Sigmoid colon (tissue), 6 donors: ENCODE measurements at regions not wholly inside any gene's neighbourhood (a gene's known extent, or its start where the extent isn't known, plus 50 kb on each side); places are given as distances from the start of the nearest gene placed in this dataset.
A peak's percentile ranks its signal among the peaks of the same experiment; 100 is the strongest.
"Not testable (repeated sequence)": the region's sequence is repeated elsewhere in the genome, so short reads cannot be mapped to it uniquely, and the experiment has no call there.

Experiments
- DNase-seq: peaks from one replicate; pipeline ENCODE4 v3.0.0-alpha.2; 2019
- H3K27ac ChIP-seq, 4 donors: fragments of 200-600 bp; sonication (generic); one replicate each; pipeline ENCODE4 v1.5.1; 2016 to 2019; ENCODE audit warnings: mild to moderate bottlenecking in 1 of 4
- H3K27me3 ChIP-seq, 3 donors: fragments of 200-600 bp; sonication (generic); one replicate each; pipeline ENCODE4 v1.5.1; 2019; ENCODE audit warnings: mild to moderate bottlenecking in 1 of 3
- H3K36me3 ChIP-seq, 4 donors: fragments of 200-600 bp; sonication (generic); one replicate each; pipeline ENCODE4 v1.5.1; 2016 to 2019
- H3K4me1 ChIP-seq, 4 donors: fragments of 200-600 bp; sonication (generic); one replicate each; pipeline ENCODE4 v1.5.1; 2017 to 2019
- H3K4me3 ChIP-seq, 4 donors: fragments of 200-600 bp; sonication (generic); one replicate each; pipeline ENCODE4 v1.5.1; 2017 to 2019; ENCODE audit warnings: mild to moderate bottlenecking in 2 of 4, moderate library complexity in 1 of 4
- H3K9me3 ChIP-seq, 4 donors: fragments of 200-600 bp in 3 of 4; sonication (generic) in 3 of 4; one replicate each; pipeline versions ENCODE4 v1.5.1 to v1.6.1; 2013 to 2019
- CTCF ChIP-seq, 4 experiments: fragments of 450-650 bp in 3 of 4; fragments of 200-600 bp in 1 of 4; IDR thresholded peaks; one replicate each; pipeline ENCODE4 v1.5.1; 2016 to 2019; ENCODE audit warnings: antibody characterized with exemption in 4 of 4, mild to moderate bottlenecking in 3 of 4, moderate library complexity in 2 of 4
- EP300 ChIP-seq, 4 donors: sonication (generic); formaldehyde crosslinking; IDR thresholded peaks; one replicate each; pipeline ENCODE4 v1.6.1; 2017; ENCODE audit warnings: antibody characterized with exemption in 4 of 4
- POLR2A ChIP-seq, 2 donors: fragments of 450-650 bp; IDR thresholded peaks; one replicate each; pipeline ENCODE4 v1.6.1; 2016; ENCODE audit warnings: antibody characterized with exemption in 2 of 2, mild to moderate bottlenecking in 2 of 2, moderate library complexity in 2 of 2
- POLR2AphosphoS5 ChIP-seq, 4 donors: sonication (generic); formaldehyde crosslinking; IDR thresholded peaks; one replicate each; pipeline ENCODE4 v1.6.1; 2017; ENCODE audit warnings: antibody characterized with exemption in 4 of 4
- WGBS, 2 donors: extraction: QIAGEN DNeasy Blood & Tissue Kit; methylation state at CpG; one replicate each; pipeline ENCODE4 v1.1.7; 2013; 5-methylcytosine and 5-hydroxymethylcytosine counted together
- intact Hi-C: fragments of 100-400 bp; cut with DNase I; formaldehyde crosslinking; loops from one replicate; pipeline ENCODE4 v1.15.1; 2023
- donor health status: healthy with polysubstance abuse.
- donor health status: healthy.

DNA sequence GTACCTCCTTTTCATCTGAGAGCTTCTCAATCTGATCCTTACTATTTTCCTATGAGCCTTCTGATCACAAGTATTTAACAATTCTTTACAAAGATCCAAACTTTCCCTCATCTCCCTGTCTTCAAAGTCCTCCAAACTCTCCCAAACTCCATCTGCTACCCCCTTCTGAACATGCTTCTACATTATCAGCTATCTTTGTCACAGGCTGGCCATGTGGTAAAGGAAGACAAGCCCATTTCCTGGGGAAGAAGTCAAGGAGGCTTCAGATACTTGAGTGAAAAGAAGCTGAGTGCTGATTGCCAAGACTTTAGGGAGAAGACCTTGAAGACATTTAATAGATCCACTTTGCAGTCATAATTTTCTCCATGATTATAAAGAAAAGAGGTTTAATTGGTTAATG, 231.4 kb downstream of the CWH43 start:
- DNase-seq = no peak
- TF ChIP-seq EP300 (IDR thresholded peaks at IDR 0.05) (no peak), POLR2A (IDR thresholded peaks at IDR 0.05) (no peak)
- H3K9me3 ChIP-seq = peaks cover 0 to 10% (median 0%) of the 10 kb centered on the region in 4 donors
- no peak overlapping the region for H3K4me3 ChIP-seq
- no peak overlapping the region for H3K27ac ChIP-seq
- H3K4me1 ChIP-seq = no peaks in the 10 kb centered on the region
- intact Hi-C loops = no loop called here
- H3K27me3 ChIP-seq = no peaks in the 10 kb centered on the region
- H3K36me3 ChIP-seq = no peaks in the 10 kb centered on the region

GRCh38 chr4:49218094-49218493, 232.0 kb downstream of the CWH43 start:
- H3K27me3 ChIP-seq, intact Hi-C loops, H3K27ac ChIP-seq, H3K9me3 ChIP-seq, H3K4me3 ChIP-seq, DNase-seq, H3K4me1 ChIP-seq, H3K36me3 ChIP-seq: not testable (repeated sequence)
- 70% methylated on average over 3 of the region's 3 CpGs for WGBS, 2 donors

- H3K4me3 ChIP-seq, H3K36me3 ChIP-seq, H3K4me1 ChIP-seq, DNase-seq, H3K27ac ChIP-seq, intact Hi-C loops, H3K27me3 ChIP-seq, H3K9me3 ChIP-seq: not testable (repeated sequence)
These were observed 232.9 kb downstream of the CWH43 start for GRCh38 chr4:49218931-49219330.

- H3K27me3 ChIP-seq, H3K4me3 ChIP-seq, intact Hi-C loops, H3K9me3 ChIP-seq, H3K4me1 ChIP-seq, H3K27ac ChIP-seq, H3K36me3 ChIP-seq, DNase-seq: not testable (repeated sequence)
- 42 to 48% methylated on average over 4 of the region's 4 CpGs for WGBS, 2 donors
These were observed 233.6 kb downstream of the CWH43 start for GRCh38 chr4:49219489-49220225.

DNA sequence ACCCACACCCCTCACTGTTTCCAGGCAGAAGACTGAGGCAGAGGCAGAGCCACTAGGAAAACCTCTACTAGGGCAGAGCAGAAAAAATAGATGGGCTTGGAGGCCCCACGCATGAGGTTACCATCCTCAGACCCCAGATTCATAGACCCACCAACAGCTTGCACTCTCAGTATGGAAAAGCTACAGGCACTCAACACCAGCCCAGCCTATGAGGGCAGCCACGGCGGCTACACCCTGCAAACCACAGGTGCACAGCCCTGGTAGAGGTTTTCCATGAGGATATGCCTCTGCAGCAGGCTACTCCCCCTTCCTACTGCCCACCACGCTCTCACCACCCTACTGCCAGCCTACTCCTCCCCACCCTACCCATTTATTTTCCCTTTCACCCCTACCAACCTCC, 235.1 kb downstream of the CWH43 start:
- TF ChIP-seq EP300 (IDR thresholded peaks at IDR 0.05) (no peak), CTCF (IDR thresholded peaks at IDR 0.05) (no peak), POLR2AphosphoS5 (IDR thresholded peaks at IDR 0.05) (no peak), POLR2A (IDR thresholded peaks at IDR 0.05) (no peak)
- no peaks in the 10 kb centered on the region for H3K36me3 ChIP-seq
- intact Hi-C loops = no loop called here
- 41 to 51% methylated on average over 4 of the region's 4 CpGs for WGBS, 2 donors
- H3K27ac ChIP-seq = no peak overlapping the region
- peaks cover 0 to 7% (median 0%) of the 10 kb centered on the region in 4 donors for H3K9me3 ChIP-seq
- no peaks in the 10 kb centered on the region for H3K27me3 ChIP-seq
- H3K4me3 ChIP-seq = no peak overlapping the region
- no peak for DNase-seq
- no peaks in the 10 kb centered on the region for H3K4me1 ChIP-seq

- H3K36me3 ChIP-seq, H3K27ac ChIP-seq, intact Hi-C loops, DNase-seq, H3K4me1 ChIP-seq, H3K9me3 ChIP-seq, H3K27me3 ChIP-seq, H3K4me3 ChIP-seq: not testable (repeated sequence)
- WGBS, 2 donors = 49 to 57% methylated on average over 1 of the region's 1 CpG
These were observed 236.7 kb downstream of the CWH43 start for GRCh38 chr4:49222810-49223209.

DNA sequence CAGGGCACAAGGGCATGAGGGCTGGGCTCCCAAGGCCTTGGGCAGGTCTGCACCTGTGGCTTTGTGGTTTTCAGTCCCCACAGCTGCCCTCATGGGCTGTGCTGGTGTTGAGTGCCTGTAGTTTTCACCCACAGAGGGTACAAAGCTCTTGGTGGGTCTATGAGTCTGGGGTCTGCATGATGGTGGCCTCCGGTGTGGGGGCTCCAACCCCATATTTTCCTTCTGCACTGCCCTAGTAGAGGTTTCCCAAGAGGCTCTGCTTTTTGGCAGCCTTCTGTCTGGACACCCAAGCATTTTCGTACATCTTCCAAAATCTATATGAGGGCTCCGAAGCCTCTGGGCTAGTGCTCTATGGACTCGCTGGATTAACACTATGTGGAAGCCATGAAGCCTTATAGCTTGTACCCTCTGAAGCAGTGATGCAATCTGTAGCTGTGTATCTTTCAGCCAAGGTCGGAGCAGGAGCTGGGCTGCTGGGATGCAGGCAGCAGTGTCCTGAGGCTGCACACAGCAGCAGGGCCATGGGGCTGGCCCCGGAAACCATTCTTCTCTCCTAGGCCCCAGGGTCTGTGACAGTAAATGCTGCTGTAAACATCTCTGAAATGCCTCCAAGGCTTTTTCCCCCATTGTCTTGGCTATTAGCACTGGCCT, 240.3 kb downstream of the CWH43 start:
- 74 to 76% methylated on average over 6 of the region's 6 CpGs for WGBS, 2 donors
- DNase-seq, H3K27ac ChIP-seq, H3K4me1 ChIP-seq, intact Hi-C loops, H3K36me3 ChIP-seq, H3K9me3 ChIP-seq, H3K4me3 ChIP-seq, H3K27me3 ChIP-seq: not testable (repeated sequence)

DNA sequence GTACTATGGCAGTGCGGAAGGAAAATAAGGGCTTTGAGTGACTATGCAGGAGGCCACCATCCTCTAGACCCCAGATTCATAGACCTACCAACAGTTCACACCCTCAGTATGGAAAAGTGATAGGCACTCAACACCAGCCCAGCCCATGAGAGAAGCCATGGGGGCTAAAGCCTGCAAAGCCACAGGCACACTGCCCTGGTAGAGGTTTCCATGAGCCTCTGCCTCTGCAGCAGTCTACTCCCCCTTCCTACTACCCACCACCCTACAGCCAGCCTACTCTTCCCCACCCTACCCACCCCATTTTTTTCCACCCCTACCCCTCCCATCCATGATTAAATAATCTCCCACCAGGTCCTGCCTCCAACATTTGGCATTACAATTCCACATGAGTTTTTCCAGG, 241.9 kb downstream of the CWH43 start:
- H3K36me3 ChIP-seq, H3K4me3 ChIP-seq, H3K27me3 ChIP-seq, H3K9me3 ChIP-seq, H3K4me1 ChIP-seq, H3K27ac ChIP-seq, DNase-seq, intact Hi-C loops: not testable (repeated sequence)
- WGBS, 2 donors = 88 to 91% methylated on average over 1 of the region's 1 CpG

GRCh38 chr4:49229243-49229642, 243.2 kb downstream of the CWH43 start:
- H3K27me3 ChIP-seq, intact Hi-C loops, DNase-seq, H3K27ac ChIP-seq, H3K4me3 ChIP-seq, H3K9me3 ChIP-seq, H3K36me3 ChIP-seq, H3K4me1 ChIP-seq: not testable (repeated sequence)
- whole genome bisulfite sequencing, 2 donors = 35 to 52% methylated on average over 1 of the region's 1 CpG

- H3K27ac ChIP-seq, H3K9me3 ChIP-seq, H3K27me3 ChIP-seq, H3K4me1 ChIP-seq, H3K4me3 ChIP-seq, H3K36me3 ChIP-seq, intact Hi-C loops: not testable (repeated sequence)
- WGBS, 2 donors = 56 to 60% methylated on average over 6 of the region's 6 CpGs
- peak; percentile 60 for DNase-seq
These were observed 243.6 kb downstream of the CWH43 start for GRCh38 chr4:49229713-49230112.

DNA sequence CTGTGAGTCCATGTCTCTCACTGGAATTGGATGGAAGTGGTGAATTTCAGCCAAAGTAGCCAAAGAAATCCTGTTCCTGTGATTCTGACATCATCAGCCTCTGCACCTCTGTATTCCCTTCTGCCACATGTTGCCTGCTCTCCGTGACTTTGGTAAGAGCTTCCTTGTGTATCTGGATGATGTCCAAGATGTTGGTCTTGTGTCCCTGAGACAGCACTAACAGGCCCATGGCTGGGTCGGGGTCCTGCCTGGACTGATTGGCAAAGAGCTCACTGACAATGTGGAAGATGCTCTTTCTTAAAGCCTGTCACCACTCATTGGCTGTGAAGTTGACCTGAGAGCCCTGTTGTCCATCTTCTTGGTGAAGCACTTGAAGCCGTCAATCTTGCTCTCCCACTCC, 247.3 kb downstream of the CWH43 start:
- H3K4me1 ChIP-seq, DNase-seq, H3K27me3 ChIP-seq, H3K9me3 ChIP-seq, intact Hi-C loops, H3K36me3 ChIP-seq, H3K4me3 ChIP-seq, H3K27ac ChIP-seq: not testable (repeated sequence)
- WGBS, 2 donors = 23 to 33% methylated on average over 2 of the region's 3 CpGs

- H3K4me3 ChIP-seq, intact Hi-C loops, DNase-seq, H3K36me3 ChIP-seq, H3K4me1 ChIP-seq, H3K9me3 ChIP-seq, H3K27ac ChIP-seq, H3K27me3 ChIP-seq: not testable (repeated sequence)
- WGBS, 2 donors = 49 to 73% methylated on average over 1 of the region's 1 CpG
These were observed 247.7 kb downstream of the CWH43 start for GRCh38 chr4:49233749-49234148.
